PFSK-1 (cell line): ENCODE measurements at regions not wholly inside any gene's neighbourhood (a gene's known extent, or its start where the extent isn't known, plus 50 kb on each side); places are given as distances from the start of the nearest gene placed in this dataset.

ENCODE experiments used
- FOXP2 ChIP-seq: optimal IDR thresholded peaks from 2 replicates; pipeline ENCODE3; 2011; ENCODE audit warnings: borderline replicate concordance, control low read depth, inconsistent platforms; ENCODE audit not compliant: insufficient read depth; ENCODE audit errors: extremely low read length, extremely low read depth
- POLR2AphosphoS5 ChIP-seq: IDR thresholded peaks from 2 replicates; pipeline ENCODE4 v1.6.1; 2012; ENCODE audit warnings: low read depth, mild to moderate bottlenecking, control low read depth, low read length, moderate library complexity
- SIN3A ChIP-seq: IDR thresholded peaks from 2 replicates; pipeline ENCODE4 v1.6.1; 2012; ENCODE audit warnings: mild to moderate bottlenecking, low read length, moderate library complexity, borderline replicate concordance; ENCODE audit not compliant: insufficient read depth
- TAF1 ChIP-seq: IDR thresholded peaks from 2 replicates; pipeline ENCODE4 v1.6.1; 2012; ENCODE audit warnings: low read length, control low read depth, borderline replicate concordance; ENCODE audit not compliant: insufficient read depth
- TF ChIP-seq, protein P1 (sequence below), 2 experiments: IDR thresholded peaks; 2 replicates each; pipeline versions ENCODE4 v1.6.1 to v1.8.0; 2011 to 2012; ENCODE audit warnings: low read depth in 2 of 2, low read length in 2 of 2, control low read depth in 1 of 2, inconsistent platforms in 1 of 2, mild to moderate bottlenecking in 1 of 2, moderate library complexity in 1 of 2; ENCODE audit not compliant: insufficient read depth in 1 of 2

GRCh38 chr5:89346573-89346972 is 463.6 kb upstream of the MEF2C start:
- no peak for TF ChIP-seq SIN3A
- TF ChIP-seq, protein P1, sequence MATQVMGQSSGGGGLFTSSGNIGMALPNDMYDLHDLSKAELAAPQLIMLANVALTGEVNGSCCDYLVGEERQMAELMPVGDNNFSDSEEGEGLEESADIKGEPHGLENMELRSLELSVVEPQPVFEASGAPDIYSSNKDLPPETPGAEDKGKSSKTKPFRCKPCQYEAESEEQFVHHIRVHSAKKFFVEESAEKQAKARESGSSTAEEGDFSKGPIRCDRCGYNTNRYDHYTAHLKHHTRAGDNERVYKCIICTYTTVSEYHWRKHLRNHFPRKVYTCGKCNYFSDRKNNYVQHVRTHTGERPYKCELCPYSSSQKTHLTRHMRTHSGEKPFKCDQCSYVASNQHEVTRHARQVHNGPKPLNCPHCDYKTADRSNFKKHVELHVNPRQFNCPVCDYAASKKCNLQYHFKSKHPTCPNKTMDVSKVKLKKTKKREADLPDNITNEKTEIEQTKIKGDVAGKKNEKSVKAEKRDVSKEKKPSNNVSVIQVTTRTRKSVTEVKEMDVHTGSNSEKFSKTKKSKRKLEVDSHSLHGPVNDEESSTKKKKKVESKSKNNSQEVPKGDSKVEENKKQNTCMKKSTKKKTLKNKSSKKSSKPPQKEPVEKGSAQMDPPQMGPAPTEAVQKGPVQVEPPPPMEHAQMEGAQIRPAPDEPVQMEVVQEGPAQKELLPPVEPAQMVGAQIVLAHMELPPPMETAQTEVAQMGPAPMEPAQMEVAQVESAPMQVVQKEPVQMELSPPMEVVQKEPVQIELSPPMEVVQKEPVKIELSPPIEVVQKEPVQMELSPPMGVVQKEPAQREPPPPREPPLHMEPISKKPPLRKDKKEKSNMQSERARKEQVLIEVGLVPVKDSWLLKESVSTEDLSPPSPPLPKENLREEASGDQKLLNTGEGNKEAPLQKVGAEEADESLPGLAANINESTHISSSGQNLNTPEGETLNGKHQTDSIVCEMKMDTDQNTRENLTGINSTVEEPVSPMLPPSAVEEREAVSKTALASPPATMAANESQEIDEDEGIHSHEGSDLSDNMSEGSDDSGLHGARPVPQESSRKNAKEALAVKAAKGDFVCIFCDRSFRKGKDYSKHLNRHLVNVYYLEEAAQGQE (IDR thresholded peaks at IDR 0.05; ENCODE audit: insufficient read depth in 1 of 2, low read depth in 2 of 2, low read length in 2 of 2) = no peak
- TF ChIP-seq FOXP2 = no peak
- no peak for TF ChIP-seq TAF1
- no peak for TF ChIP-seq POLR2AphosphoS5

- TF ChIP-seq POLR2AphosphoS5 (no peak), TAF1 (no peak), SIN3A (no peak), FOXP2 (no peak)
- TF ChIP-seq, protein P1 (IDR thresholded peaks at IDR 0.05; ENCODE audit: insufficient read depth in 1 of 2, low read depth in 2 of 2, low read length in 2 of 2) = no peak
These were observed 460.7 kb upstream of the MEF2C start for GRCh38 chr5:89343666-89344065.

GRCh38 chr5:89342106-89342876 is 459.3 kb upstream of the MEF2C start:
- TF ChIP-seq POLR2AphosphoS5 (no peak), TAF1 (no peak), SIN3A (no peak), FOXP2 (no peak)
- TF ChIP-seq, protein P1 (IDR thresholded peaks at IDR 0.05; ENCODE audit: insufficient read depth in 1 of 2, low read depth in 2 of 2, low read length in 2 of 2) = no peak

DNA sequence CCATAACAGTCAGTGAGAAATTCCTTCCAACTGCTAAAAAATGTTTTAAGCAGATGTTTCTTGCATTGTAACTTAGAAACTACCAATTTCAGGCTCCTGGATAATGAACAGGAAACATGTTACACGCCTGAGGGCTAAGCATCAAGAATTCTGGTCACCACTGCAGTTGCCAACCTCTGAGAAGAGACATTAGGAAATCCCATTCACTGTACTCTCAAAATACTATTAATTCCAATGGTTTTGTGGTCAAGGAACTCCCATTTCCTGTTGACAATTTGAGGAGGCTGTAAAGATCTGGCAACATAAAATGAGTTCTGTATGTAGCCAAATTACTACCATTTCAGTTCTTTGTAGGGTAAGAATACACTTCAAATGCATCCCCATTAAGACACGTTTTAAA is 456.0 kb upstream of the MEF2C start:
- no peak for TF ChIP-seq POLR2AphosphoS5

DNA sequence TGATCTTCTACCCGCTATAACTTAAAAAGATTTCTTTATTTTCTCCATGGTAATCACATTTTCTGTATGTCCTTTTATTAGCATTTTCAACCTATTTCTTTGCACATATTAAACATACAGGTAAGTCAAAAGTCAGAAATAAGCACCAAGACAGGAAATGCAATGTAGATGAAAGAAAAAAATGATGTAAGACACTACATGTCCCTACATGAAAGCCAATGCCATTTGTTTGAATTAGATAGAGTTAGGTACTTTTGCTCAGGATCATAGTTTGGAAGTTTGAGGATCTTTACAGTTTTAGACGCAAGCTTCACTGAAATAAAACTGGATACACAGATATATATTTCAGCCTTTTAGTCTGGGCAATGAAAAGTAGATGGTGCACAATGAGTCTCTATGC is 453.1 kb upstream of the MEF2C start:
- TF ChIP-seq SIN3A = no peak
- TF ChIP-seq, protein P1 (IDR thresholded peaks at IDR 0.05; ENCODE audit: insufficient read depth in 1 of 2, low read depth in 2 of 2, low read length in 2 of 2) = no peak
